Spinal cord (tissue), 9 donors: ENCODE measurements at regions not wholly inside any gene's neighbourhood (a gene's known extent, or its start where the extent isn't known, plus 50 kb on each side); places are given as distances from the start of the nearest gene placed in this dataset.
"Not testable (repeated sequence)": the region's sequence is repeated elsewhere in the genome, so short reads cannot be mapped to it uniquely, and the experiment has no call there.

Experiments used
- DNase-seq, 6 donors: peaks; one replicate each; pipeline versions ENCODE4 v3.0.0 to v3.0.0-alpha.2; 2013 to 2015; ENCODE audit warnings: low spot score in 6 of 6, low read depth in 4 of 6
- H3K27ac ChIP-seq: one replicate; pipeline ENCODE4 v1.5.1; 2013; ENCODE audit warnings: low read depth, low read length, control low read depth
- H3K27me3 ChIP-seq: one replicate; pipeline ENCODE4 v1.6.1; 2013; ENCODE audit warnings: low read length; ENCODE audit not compliant: control insufficient read depth, insufficient read depth
- H3K36me3 ChIP-seq: one replicate; pipeline ENCODE4 v1.6.1; 2013; ENCODE audit warnings: low read length; ENCODE audit not compliant: control insufficient read depth, insufficient read depth
- H3K4me1 ChIP-seq: one replicate; pipeline ENCODE4 v1.6.1; 2013; ENCODE audit warnings: low read length; ENCODE audit not compliant: control insufficient read depth, insufficient read depth
- H3K4me3 ChIP-seq: one replicate; pipeline ENCODE4 v1.5.1; 2013; ENCODE audit warnings: low read depth, low read length, control low read depth
- H3K9me3 ChIP-seq: one replicate; pipeline ENCODE4 v1.6.1; 2013; ENCODE audit warnings: low read length; ENCODE audit not compliant: control insufficient read depth, insufficient read depth
- WGBS: methylation state at CpG from one replicate; pipeline ENCODE4 v1.1.5; 2013; ENCODE audit warnings: missing lambda C conversion rate; ENCODE audit not compliant: insufficient coverage; 5-methylcytosine and 5-hydroxymethylcytosine counted together
- donor health status: healthy.

DNA sequence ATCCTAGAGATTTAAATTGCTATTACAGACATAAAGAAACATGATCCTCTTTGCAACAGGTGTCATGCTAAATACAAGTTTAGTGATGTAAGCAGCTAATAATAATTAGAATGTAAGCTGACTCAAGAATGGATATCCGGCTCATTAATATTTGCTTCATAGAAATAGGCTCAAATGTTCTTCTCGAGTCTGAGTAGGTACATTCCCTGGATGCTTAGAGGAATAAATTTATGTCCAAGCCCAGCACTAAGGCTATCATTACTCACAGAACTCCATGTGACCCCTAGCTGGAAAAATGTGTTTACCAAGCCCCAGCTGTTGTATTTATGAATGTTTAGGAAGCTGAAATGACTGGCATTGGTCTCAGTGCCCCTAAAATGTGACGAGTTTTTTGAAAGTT lies 87.6 kb upstream of the TSPAN7 start:
- Histone ChIP-seq H3K4me3 (no peak overlapping the region), H3K4me1 (no peaks in the 10 kb centered on the region), H3K27me3 (no peaks in the 10 kb centered on the region), H3K9me3 (no peaks in the 10 kb centered on the region), H3K27ac (no peak overlapping the region), H3K36me3 (no peaks in the 10 kb centered on the region)
- WGBS: 20% methylated on average over 1 of the region's 3 CpGs
- no peak for DNase-seq

GRCh38 chrX:38474543-38474942 lies 86.8 kb upstream of the TSPAN7 start:
- WGBS: no CpG with 5 or more reads among the region's 3 CpGs
- no peaks in the 10 kb centered on the region for H3K9me3 ChIP-seq
- H3K27ac ChIP-seq: no peak overlapping the region
- no peaks in the 10 kb centered on the region for H3K4me1 ChIP-seq
- no peak for DNase-seq
- no peak overlapping the region for H3K4me3 ChIP-seq
- H3K36me3 ChIP-seq: no peaks in the 10 kb centered on the region
- H3K27me3 ChIP-seq: peaks cover 4% of the 10 kb centered on the region

DNA sequence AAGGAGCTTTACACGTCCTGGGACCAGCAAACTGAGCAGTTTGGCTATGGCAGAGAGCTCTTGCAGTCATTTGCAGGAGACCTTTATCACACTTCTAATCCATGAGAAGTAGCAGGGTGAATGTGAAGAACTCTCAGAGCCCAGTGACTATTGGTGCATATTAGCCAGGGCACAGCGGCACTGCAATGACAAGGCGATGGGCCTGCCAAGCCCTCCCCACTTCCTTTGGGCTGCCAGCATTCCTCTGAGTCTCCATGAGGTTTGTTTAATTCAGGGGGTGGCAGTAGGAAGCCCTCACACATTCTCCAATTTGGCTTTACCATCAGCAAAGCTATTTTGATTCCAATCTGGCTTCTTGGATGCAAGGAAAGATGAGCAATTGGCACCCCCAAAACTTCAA lies 79.2 kb upstream of the TSPAN7 start:
- H3K4me3 ChIP-seq: no peak overlapping the region
- H3K27me3 ChIP-seq: peaks cover 12% of the 10 kb centered on the region
- DNase-seq: no peak
- no peaks in the 10 kb centered on the region for H3K4me1 ChIP-seq
- no CpG with 5 or more reads among the region's 3 CpGs for WGBS
- H3K27ac ChIP-seq: no peak overlapping the region
- H3K36me3 ChIP-seq: no peaks in the 10 kb centered on the region
- no peaks in the 10 kb centered on the region for H3K9me3 ChIP-seq

DNA sequence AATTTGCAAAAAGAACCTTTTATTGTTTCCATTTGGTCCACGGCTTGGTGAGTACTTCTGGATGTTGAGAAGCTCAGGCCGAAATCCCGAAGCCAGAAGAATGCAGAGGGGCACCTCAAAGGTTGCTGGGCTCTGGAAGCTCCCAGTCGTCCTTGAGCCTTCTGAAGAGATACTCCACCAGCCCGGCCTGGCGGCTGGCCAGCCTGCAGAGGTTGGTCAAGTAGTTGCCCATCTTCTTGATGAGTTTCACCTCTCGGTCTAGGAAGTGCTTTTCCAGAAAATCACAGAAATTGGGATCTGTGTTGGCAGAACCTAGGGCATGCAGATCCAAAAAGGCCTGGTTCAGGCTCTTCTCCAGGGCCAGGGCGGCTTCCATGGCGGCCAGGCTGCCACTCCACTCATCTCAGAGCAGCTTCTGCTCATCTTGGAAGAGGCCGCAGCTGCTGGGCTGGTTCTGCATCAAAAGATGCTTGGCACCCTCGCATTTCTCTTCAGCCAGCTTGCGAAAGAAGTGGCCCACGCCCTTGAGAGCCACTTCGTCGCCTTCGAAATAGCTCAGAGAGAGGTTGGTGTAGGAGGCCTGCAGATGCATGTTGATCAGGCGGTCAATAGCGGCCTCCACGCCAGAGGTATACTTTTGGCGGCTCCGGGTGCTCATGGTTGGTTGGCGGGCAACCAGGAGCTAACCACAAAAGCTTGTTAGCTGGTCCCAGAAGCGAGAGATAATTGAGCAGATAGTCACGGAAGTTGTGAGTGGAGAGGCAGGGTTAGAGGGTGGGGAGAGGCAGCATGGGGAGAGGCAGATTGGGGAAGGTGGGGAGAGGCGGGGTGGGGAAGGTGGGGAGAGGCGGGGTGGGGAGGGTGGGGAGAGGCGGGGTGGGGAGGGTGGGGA lies 76.5 kb upstream of the TSPAN7 start:
- no peaks in the 10 kb centered on the region for H3K9me3 ChIP-seq
- no peak overlapping the region for H3K4me3 ChIP-seq
- H3K27ac ChIP-seq: no peak overlapping the region
- DNase-seq: no peak
- WGBS: 77% methylated on average over 23 of the region's 27 CpGs
- H3K36me3 ChIP-seq: no peaks in the 10 kb centered on the region
- peaks cover 6% of the 10 kb centered on the region for H3K27me3 ChIP-seq
- no peaks in the 10 kb centered on the region for H3K4me1 ChIP-seq

GRCh38 chrX:38489341-38489740 lies 72.0 kb upstream of the TSPAN7 start:
- H3K9me3 ChIP-seq: no peaks in the 10 kb centered on the region
- 0% methylated on average over 1 of the region's 3 CpGs for WGBS
- no peaks in the 10 kb centered on the region for H3K4me1 ChIP-seq
- H3K27me3 ChIP-seq: peaks cover 9% of the 10 kb centered on the region
- H3K4me3 ChIP-seq: no peak overlapping the region
- no peak overlapping the region for H3K27ac ChIP-seq
- no peaks in the 10 kb centered on the region for H3K36me3 ChIP-seq
- DNase-seq: no peak

GRCh38 chrX:38494239-38494823 lies 67.0 kb upstream of the TSPAN7 start:
- 35% methylated on average over 2 of the region's 3 CpGs for WGBS

GRCh38 chrX:38499658-38500057 lies 61.7 kb upstream of the TSPAN7 start:
- not testable (repeated sequence) for H3K27me3 ChIP-seq, H3K4me1 ChIP-seq, H3K9me3 ChIP-seq, H3K36me3 ChIP-seq, H3K4me3 ChIP-seq, H3K27ac ChIP-seq
- 86% methylated on average over 2 of the region's 3 CpGs for WGBS
- peak in 1 of 6 donors; percentile 23 for DNase-seq

More at GRCh38 chrX:38494239-38494823, 67.0 kb upstream of the TSPAN7 start:
- Histone ChIP-seq H3K4me1 (no peaks in the 10 kb centered on the region), H3K9me3 (no peaks in the 10 kb centered on the region), H3K27ac (no peak overlapping the region), H3K4me3 (no peak overlapping the region), H3K36me3 (no peaks in the 10 kb centered on the region), H3K27me3 (peaks cover 11% of the 10 kb centered on the region)
- DNase-seq: no peak

DNA sequence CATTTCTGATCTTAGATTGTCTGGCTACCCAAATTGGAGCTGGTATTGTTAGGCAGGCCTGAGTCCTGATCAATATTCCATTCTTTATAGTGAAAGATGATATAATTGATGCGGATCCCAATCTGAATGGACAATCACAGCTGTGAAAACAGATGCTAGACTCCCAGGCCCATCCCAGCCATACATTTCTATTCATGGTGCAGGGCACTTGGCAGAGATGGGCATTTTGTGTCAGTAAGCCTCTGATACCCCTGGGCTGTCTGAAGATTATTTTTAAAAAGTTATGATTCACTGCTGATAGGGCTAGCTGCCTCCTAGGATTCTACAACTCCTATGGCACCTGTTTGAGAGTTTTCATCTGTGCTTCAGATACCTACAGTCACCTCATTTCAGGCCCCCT lies 61.2 kb upstream of the TSPAN7 start:
- Histone ChIP-seq H3K27ac (no peak overlapping the region), H3K9me3 (no peaks in the 10 kb centered on the region), H3K4me1 (no peaks in the 10 kb centered on the region), H3K27me3 (peaks cover 5% of the 10 kb centered on the region), H3K4me3 (no peak overlapping the region), H3K36me3 (no peaks in the 10 kb centered on the region)
- no CpG with 5 or more reads among the region's 1 CpG for WGBS
- DNase-seq: peak in 1 of 6 donors; percentile 11

GRCh38 chrX:38500866-38501265 lies 60.5 kb upstream of the TSPAN7 start:
- Histone ChIP-seq H3K9me3 (no peaks in the 10 kb centered on the region), H3K27me3 (peaks cover 5% of the 10 kb centered on the region), H3K27ac (no peak overlapping the region), H3K4me1 (no peaks in the 10 kb centered on the region), H3K36me3 (no peaks in the 10 kb centered on the region), H3K4me3 (no peak overlapping the region)
- DNase-seq: peak in 1 of 6 donors; percentile 6
- no CpG with 5 or more reads among the region's 2 CpGs for WGBS

- WGBS: 64% methylated on average over 1 of the region's 1 CpG
- Histone ChIP-seq H3K27ac (no peak overlapping the region), H3K4me1 (no peaks in the 10 kb centered on the region), H3K27me3 (no peaks in the 10 kb centered on the region), H3K9me3 (no peaks in the 10 kb centered on the region), H3K36me3 (no peaks in the 10 kb centered on the region), H3K4me3 (no peak overlapping the region)
- no peak for DNase-seq
Observed at GRCh38 chrX:38505583-38505982, 55.8 kb upstream of the TSPAN7 start.
